ENCODE measurements at regions not wholly inside any gene's neighbourhood (a gene's known extent, or its start where the extent isn't known, plus 50 kb on each side); places are given as distances from the start of the nearest gene placed in this dataset.
"Not testable (repeated sequence)": the region's sequence is repeated elsewhere in the genome, so short reads cannot be mapped to it uniquely, and the experiment has no call there.

DNA sequence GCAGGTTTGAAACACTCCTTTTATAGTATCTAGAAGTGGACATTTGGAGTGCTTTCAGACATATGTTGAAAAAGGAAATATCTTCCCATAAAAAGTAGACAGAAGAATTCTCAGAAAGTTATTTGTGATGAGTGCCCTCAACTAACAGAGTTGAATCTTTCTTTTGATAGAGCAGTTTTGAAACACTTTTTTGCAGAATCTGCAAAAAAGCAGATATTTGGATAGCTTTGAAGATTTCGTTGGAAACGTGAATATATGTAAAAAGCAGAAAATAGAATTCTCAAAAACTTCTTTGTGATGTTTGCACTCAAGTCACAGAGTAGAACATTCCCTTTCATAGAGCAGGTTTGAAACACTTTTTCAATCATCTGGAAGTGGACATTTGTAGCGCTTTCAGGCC lies 676.4 kb upstream of the ZNF337 start:
- DNase-seq: not testable (repeated sequence)

DNA sequence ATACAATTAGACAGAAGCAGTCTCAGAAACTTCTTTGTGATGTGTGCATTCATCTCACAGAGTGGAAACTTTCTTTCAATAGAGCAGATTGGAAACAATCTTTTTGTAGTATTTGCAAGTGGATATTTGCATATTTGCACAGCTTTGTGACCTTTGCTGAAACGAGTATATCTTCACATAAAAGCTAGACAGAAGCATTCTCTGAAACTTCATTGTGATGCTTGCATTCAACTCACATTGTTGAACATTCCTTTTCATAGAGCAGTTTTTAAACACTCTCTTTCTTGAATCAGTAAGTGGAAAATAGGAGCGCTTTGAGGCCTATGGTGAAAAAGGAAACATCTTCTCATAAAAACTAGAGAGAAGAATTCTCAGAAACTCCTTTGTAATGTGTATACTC lies 657.9 kb upstream of the ZNF337 start:
- DNase-seq: no peak

DNA sequence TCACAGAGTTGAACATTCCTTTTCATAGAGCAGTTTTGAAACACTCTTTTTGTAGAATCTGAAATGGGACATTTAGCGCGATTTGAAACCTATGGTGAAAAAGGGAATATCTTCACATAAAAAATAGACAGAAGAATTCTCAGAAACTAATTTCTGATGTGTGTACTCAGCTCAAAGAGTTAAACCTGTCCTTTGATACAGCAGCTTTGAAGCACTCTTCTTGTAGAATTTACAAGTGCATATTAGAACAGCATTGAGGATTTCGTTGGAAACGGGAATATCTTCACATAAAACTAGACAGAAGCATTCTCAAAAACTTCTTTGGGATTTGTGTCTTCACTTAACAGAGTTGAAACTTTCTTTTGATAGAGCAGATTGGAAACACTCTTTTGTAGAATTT lies 650.7 kb upstream of the ZNF337 start:
- no peak for DNase-seq

DNA sequence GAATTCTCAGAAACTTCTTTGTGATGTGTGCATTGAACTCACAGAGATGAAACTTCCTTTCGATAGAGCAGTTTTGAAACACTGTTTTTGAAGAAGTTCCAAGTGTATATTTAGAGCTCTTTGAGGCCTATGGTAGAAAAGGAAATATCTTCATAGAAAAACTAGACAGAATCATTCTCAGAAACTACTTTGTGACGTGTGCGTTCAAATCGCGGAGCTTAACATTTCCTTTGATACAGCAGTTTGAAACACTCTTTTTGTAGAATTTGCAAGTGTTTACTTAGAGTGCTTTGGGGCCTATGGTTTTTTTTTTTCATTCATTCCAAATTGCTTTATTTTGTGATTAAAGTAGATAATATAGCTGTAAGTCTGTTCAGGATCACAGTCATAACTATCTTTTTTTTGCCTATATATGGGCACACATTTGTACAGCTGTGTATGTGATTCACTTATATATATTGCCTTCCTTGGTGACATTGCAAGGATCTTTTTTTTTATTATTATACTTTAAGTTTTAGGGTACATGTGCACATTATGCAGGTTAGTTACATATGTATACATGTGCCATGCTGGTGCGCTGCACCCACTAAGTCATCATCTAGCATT lies 643.9 kb upstream of the ZNF337 start:
- not testable (repeated sequence) for DNase-seq

DNA sequence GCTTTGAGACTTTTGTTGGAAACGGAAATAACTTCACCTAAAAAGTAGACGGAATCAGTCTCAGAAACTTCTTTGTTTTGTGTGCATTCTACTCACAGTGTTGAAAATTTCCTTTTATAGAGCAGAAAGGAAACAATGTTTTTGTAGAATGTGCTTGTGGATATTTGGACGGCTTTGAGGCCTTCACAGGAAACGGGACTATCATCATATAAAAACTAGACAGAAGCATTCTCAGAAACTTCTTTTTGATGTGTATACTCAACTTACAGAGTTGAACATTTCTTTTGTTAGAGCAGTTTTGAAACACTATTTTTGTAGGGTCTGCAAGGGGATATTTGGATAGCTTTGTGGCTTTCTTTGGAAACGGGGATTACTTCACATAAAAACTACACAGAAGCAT lies 627.5 kb upstream of the ZNF337 start:
- no peak for DNase-seq

DNA sequence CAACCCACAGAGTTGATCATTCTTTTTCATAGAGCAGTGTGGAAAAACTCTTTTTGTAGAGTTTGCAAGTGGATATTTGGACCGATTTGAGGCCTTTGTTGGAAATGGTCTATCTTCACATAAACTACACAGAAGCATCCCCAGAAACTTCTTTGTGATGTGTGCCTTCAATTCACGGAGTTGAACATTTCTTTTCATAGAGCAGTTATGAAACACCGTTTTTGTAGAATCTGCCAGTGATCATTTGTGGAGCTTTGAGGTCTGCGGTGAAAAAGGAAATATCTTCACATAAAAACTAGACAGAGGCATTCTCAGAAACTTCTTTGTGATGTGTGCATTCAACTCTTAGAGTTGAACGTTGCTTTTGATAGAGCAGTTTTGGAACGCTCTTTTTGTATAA lies 618.4 kb upstream of the ZNF337 start:
- DNase-seq: no peak

DNA sequence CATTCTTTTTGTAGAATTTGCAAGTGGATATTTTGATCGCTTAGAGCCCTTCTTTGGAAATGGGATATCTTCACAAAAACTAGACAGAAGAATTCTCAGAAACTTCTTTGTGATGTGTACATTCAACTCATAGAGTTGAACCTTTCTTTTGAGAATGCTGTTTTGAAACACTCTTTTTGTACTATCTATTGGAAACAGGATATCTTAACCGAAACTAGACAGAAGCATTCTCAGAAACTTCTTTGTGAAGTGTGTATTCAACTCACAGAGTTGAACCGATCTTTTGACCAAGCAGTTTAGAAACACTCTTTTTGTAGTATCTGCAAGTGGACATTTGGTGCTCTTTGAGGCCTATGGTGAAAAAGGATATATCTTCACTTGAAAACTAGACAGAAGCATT lies 613.1 kb upstream of the ZNF337 start:
- DNase-seq: not testable (repeated sequence)

DNA sequence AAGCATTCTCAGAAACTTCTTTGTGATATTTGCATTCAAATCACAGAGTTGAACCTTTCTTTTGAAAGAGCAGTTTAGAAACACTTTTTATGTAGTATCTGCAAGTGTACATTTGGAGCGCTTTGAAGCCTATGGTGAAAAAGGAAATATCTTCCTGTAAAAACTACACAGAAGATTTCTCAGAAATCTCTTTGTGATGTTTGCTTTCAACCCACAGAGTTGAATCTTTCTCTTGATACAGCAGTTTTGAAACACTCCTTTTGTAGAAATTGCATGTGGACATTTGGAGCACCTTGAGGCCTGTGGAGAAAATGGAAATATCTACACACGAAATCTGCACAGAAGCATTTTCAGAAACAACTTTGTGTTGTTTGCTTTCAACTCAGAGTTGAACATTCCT lies 612.3 kb upstream of the ZNF337 start:
- no peak for DNase-seq

DNA sequence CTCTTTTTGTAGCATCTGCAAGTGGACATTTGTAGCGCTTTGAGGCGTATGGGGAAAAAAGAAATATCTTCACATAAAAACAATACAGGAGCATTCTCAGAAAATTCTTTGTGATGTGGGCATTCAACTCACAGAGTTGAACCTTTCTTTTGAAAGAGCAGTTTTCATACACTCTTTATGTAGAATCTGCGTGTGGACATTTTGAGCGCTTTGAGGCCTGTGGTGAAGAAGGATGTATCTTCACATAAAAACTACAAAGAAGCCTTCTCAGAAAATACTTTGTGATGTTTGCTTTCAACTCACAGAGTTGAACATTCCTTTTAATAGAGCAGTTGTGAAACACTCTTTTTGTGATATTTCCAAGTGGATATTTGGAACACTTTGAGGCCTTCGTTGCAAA lies 598.4 kb upstream of the ZNF337 start:
- no peak for DNase-seq

DNA sequence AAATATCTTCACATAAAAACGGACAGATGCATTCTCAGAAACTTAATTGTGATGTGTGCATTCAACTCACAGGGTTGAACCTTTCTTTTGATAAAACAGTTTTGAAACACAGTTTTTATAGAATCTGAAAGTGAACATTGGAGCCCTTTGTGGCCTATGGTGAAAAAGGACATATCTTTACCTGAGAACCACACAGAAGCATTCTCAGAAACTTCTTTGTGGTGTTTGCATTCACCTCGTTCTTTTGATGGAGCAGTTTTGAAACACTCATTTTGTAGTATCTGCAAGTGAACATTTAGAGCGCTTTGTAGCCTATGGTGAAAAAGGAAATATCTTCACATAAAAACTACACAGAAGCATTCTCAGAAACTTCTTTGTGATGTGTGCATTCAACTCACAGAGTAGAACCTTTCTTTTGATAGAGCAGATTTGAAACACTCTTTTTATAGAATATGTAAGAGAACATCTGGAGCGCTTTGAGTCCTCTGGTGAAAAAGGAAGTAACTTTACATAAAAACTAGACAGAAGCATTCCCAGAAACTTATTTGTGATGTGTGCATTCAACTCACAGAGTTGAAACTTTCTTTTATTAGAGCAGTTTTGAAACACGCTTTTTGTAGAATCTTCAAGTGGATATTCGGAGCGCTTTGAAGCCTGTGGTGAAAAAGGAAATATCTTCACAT lies 591.9 kb upstream of the ZNF337 start:
- DNase-seq: not testable (repeated sequence)

DNA sequence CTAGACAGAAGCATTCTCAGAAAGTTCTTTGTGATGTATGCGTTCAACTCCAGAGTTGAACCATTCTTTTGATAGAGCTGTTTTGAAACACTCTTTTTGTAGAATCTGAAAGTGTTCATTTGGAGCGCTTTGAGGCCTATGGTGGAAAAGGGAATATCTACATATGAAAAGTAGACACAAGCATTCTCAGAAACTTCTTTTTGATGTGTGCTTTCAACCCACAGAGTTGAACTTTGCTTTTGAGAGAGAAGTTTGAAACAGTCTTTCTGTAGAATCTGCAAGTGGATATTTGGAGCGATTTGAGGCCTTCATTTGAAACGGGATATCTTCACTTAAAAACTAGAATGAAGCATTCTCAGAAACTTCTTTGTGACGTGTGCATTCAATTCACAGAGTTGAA lies 582.6 kb upstream of the ZNF337 start:
- no peak for DNase-seq

DNA sequence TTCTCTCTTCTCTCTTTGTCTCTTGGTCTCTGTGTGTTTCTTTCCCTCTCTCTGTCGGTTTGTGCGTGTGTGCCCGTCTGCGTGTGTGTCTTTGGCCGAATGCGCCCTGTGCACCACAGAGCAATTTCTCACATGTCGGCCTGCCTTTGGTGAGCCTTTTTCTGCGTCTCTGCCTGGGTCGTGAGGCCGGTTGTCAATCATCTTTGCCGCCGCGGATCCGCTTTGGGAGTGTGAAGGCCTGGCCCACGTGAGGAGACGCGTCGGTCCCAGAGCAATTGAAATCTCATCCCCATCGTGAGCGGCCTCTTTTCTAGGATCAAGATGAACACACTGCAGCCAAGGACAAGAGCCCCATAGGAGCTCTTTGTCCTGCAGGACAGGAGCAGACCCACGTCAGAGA lies 580.7 kb upstream of the ZNF337 start:
- no peak for DNase-seq

DNA sequence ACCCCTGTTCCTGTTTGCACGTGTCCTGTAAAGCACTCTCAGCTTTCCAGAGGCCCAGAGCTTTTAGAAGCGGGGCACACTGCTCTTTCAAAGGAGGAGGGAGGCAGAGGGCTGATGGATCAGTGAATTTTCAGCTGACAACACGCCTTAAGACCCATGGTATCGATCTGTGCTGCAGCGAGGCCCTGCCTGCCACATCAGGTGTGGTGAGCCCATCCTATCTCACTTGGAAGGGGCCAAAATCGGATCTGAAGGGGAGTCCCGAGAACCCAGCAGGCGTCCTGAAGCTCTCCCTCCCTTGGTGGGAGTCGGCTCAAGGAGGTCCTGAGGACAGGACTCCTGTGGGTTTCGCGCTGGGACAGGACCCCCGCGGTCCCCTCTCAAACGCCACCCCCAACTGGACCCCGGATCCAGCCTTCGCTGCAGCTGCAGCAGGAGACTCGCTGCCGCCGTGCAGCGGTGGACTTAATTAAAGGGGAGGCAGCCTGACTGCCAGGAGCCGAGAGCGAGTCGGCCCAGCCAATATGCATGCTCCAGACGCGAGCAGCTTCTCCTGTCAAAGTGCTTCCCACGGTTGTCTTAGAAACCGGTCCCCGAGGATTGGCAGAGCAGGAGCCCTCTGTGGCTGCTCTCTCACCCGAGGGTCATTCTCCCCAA lies 580.0 kb upstream of the ZNF337 start:
- DNase-seq: no peak

DNA sequence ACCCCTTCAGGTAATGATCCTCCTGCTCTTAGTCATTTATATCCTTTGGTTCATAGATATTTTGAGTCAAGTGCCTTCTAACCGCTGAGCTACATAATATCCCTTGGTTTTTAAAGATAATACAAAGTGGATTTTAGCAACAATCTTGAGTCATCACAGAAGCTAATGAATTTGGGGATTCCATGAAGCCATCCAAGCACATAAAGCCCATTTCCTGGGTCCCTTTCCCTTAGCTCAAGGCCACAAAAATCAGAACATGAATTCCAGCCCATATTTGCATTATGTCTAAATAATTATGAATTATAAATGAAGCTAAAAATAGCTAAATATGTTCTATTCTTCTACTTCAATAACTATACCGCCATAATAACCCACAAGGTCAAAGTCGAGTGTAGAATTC lies 572.1 kb upstream of the ZNF337 start:
- not testable (repeated sequence) for DNase-seq

DNA sequence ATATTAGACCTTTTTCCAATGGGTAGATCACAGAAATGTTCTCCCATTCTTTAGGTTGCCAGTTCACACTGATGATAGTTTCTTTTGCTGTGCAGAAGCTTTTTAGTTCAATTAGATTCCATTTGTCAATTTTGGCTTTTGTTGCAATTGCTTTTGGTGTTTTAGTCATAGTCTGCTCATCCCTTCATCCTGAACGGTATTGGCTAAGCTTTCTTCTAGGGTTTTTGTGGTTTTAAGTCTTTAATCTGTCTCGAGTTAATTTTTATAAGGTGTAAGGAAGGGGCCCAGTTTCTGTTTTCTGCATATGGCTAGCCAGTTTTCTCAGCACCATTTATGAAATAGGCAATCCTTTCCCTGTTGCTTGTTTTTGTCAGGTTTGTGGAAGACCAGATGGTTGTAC lies 564.3 kb upstream of the ZNF337 start:
- DNase-seq: not testable (repeated sequence)

DNA sequence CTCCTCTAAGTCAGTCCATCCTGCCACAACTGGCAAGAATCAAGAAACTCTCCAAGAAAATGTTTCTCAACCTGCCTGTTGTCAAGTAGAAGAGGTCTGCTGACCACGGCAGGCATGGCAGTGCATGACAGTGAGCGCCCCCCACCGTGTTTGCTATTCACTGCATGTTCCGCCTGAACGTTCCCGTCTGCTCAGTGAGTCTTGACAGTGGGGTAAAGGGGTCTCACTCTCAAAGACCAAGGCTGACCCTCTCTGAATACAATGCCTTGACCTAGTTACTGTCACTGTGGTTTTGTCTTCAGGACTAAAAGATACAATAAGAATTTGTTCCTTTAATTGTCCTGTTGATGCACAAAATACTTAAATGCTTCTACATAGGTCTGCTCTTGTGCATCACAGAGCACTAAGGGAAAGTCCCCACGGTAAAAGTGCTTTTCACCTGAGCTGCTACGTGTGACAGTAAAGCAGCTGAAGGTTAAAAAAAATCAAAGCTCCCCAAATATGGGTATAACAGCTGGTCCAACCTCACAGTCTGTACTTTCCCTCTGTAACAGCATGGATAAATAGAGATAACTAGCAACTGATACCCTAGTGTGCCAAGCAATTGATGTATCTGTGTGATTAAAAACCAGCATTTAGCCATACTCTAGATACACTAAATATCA lies 555.8 kb upstream of the ZNF337 start:
- not testable (repeated sequence) for DNase-seq

DNA sequence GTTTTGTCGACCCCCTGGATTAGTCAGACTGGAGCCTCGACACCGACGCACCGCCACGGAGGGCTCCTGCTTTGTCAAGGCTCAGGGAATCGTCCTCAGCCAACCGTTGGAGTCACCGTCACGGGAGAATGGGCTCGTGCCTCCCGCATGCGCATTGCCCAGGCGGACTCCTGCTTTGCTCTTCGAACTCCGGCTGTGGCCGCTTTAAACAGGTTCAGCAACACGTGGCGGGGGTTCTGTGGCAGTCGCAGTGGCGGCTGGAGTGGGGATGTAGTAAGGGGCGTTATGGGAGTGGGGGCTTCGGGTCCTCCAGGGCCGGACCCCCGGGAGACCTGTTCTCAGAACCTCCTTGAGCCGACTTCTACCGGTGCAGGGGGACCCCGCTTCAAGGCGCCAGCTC lies 554.7 kb upstream of the ZNF337 start:
- DNase-seq: not testable (repeated sequence)

DNA sequence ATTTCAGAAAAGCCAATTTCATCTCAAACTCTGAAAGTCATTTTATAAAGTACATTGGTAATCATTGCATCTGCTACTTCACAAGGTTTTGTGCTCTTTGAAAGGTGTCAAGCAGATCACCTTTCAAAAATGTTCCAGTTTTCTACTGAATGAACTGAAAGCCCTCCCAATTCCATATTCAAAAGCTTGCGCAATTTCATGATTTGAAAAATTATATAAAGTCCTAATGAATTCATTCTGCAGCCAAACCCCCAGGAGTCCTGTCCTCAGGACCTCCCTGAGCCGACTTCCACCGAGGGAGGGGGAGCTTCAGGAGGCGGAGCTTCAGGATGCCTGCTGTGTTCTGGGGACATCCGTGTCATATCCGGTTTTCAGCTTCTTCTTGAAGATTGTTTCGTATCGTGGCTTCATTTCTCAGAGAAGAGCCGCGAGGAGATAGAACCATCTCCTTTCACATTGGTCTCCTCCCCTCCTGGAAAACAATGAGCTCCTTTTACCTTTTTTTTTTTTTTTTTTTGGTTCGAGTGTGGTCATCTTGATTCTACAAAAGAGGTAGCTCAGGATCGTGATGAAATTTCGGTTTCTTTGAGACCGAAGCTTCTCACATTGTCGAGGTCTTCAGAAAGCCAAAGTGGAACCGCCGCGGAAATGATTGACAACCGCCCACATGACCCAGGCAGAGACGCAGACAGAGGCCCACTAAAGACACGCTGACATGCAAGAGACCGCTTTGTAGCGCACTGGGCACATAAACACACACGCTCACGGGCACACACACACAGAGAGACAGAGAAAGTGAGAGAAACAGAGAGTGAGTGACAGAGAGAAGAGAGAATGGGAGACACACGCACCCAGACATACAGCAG lies 553.8 kb upstream of the ZNF337 start:
- not testable (repeated sequence) for DNase-seq

DNA sequence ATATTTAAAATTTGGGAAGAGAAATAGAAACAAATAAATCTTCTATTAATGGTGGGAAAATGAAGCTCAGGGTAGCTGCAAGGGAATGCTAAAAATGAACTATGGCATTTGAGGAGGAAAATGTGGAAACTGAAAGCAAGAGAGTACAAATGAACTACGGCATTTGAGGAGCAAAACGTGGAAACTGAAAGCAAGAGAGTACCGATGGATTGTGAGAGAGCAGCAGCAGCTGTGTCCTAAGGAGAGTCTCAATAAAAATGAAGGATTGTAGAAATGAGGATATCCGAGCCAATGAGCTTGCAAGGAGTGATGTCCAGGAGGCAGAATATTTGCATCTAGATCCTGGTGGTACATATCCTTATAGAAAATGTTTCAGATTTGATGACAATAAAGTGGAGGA lies 547.1 kb upstream of the ZNF337 start:
- no peak for DNase-seq

DNA sequence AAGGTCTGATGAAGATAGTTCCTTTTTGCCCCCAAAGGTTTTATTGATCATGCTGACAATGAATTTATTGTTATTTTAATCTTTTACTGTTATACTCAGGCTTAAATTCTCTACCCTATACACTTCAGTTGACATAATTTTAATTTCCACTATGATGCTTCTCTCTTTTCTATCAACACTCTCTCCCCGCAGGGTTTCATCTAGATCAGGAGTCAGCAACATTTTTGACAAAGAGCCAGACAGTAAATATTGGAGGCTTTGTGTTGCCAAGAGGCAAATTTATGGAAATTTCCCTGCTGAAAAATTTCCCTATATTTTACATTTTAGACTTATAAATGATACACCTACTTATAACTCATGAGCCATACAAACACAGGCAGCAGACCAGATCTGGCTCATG lies 524.0 kb upstream of the ZNF337 start:
- DNase-seq: not testable (repeated sequence)

DNA sequence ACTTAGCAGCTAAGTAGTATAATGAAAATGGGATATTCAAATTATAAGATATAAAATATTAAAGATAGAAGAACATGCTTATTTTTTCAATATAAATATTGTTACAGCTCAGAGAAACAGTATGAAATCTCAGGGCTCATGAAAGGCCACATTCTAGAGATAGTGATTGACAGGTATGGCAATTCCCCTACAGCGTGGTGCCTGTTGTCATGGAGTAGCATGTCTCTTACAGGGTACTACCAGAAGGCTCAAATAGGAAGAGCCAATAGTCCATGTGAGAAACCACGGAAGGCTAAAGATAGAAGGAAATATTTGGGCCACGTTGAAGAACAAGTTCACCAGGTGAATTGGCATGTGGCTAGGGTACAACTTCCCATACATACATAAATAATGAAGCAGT lies 522.9 kb upstream of the ZNF337 start:
- DNase-seq: not testable (repeated sequence)

DNA sequence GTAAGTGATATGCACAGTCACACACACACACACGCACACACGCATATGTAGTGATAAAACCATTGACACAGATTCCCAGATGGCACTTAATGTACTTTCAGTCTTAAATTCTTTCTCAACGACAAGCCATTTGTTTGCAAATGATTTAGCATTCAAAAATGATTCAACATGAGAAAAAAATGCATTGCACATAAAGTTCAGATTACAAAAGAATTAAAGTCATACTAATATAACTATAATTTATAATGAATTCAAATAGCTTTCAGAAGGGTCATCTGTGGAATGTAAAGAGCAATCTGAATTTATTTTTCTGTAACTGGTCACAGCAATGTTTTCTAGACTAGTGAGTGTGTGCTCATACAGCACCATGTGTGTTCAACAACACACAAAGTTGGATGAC lies 521.6 kb upstream of the ZNF337 start:
- no peak for DNase-seq

DNA sequence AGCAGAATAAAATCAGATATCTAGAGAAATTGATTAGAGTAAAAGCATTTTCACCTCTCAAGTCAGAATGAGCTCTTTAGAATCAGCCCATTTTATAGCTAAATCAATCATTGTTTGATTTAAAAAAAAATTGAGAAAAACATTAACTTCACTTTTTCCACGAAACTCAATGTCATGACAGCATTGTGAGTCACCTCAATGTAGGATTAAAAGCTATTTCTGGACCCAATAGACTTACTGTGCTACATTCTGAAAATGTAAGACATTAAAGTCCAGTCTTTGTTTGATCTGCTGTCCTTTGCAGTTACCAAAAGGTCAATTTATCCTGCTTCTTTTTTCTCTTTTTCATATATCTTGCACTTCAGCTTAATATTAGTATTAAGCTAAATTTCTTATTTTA lies 519.4 kb upstream of the ZNF337 start:
- no peak for DNase-seq
